HG03066 (cell line): ENCODE measurements at regions not wholly inside any gene's neighbourhood (a gene's known extent, or its start where the extent isn't known, plus 50 kb on each side); places are given as distances from the start of the nearest gene placed in this dataset.
"Not testable (repeated sequence)": the region's sequence is repeated elsewhere in the genome, so short reads cannot be mapped to it uniquely, and the experiment has no call there.

Experiments used
- ATAC-seq: cut with Tn5 transposase; IDR thresholded peaks from one replicate; pipeline ENCODE4 v1.9.1; 2021; ENCODE audit warnings: low read depth; ENCODE audit not compliant: unreplicated experiment

DNA sequence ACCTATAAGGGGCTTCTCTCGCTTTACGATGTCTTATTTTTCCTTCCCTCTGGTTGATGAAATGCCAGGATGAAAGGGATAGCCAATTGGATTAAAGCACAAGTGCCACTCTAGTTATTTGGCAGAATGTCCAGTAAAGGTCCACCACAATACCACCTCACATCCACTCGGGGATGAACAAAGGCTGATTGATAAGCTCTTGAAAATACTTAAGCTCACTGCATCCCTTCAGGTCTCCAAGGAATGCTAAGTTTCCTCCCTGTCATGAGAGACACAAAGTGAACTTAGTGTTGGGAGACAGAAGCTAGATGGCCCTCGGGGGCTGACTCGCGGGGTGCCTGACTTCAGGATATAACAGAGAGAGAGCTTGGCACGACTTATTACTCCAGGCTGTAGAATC is 185.9 kb upstream of the ZNF644 start:
- ATAC-seq = not testable (repeated sequence)

GRCh38 chr1:91204150-91204549 is 182.3 kb upstream of the ZNF644 start:
- ATAC-seq = not testable (repeated sequence)

DNA sequence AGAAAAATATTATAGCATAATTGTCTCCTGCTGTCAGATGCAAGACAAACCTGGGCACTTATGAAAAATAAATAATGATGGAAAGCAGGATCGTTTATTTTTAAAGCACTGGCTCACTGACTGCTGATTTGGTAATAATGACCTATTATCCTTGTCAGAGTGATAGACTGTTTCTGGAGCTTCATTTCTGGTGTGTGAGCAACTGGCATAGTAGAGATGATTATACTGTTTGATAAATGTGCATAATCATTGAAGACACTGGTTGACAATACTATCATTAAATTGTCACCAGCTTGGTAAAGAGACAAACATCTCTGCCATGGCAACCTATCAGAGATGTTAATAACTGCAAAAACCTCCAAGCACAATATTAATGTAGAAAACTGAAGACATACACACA is 179.9 kb upstream of the ZNF644 start:
- no peak for ATAC-seq

- no peak for ATAC-seq
Observed at GRCh38 chr1:91201176-91201575, 179.3 kb upstream of the ZNF644 start.

- ATAC-seq = no peak
Observed at GRCh38 chr1:91200675-91201074, 178.8 kb upstream of the ZNF644 start.

GRCh38 chr1:91199988-91200387 is 178.2 kb upstream of the ZNF644 start:
- ATAC-seq = no peak

DNA sequence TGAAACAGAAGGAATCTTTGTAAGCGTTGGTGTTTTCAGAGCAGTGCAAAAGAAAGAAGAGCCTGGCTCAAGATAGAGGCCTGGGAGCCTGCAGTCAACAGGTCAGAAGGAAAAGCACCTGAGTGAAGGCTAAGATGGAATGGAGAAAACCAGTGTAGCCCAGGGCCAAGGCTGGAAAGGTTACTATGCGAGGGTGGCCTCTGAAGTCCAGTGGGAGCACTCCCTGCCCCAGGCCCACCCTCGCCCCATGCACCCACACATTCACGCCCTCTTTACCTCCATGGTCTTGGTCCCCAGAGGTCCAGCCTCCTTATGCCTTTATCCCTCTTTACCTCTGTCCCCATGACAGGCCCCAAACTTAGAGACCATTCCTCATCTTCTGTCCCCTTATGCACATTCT is 169.2 kb upstream of the ZNF644 start:
- ATAC-seq = no peak

- ATAC-seq = no peak
Observed at GRCh38 chr1:91189096-91189495, 167.3 kb upstream of the ZNF644 start.

DNA sequence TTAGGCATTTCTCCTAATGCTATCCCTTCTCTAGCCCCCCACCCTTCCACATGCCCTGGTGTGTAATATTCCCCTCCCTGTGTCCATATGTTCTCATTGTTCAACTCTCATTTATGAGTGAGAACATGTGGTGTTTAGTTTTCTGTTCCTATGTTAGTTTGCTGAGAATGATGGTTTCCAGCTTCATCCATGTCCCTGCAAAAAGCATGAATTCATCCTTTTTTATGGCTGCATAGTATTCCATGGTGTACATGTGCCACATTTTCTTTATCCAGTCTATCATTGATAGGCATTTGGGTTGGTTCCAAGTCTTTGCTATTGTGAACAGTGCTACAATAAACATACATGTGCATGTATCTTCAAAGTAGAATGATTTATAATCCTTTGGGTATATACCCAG is 161.0 kb upstream of the ZNF644 start:
- not testable (repeated sequence) for ATAC-seq

DNA sequence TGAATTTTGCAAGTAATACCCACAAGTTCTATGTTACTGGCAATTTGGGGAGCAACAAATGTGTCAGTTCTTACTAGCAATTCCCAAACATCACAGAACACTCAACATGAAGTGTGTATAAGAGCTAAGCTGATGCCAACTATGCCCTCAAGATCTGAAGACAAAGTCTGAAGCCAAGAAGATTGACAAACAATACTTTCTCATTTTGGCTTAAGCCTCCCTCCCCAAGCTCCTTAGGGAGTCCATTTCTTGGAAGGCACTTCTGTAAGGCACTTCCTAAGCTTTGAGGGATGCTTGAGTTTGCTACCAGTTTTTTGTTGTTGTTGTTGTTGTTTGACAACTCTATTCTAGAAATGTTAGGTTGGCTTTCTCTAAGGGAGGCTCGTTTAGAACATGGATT is 154.4 kb upstream of the ZNF644 start:
- no peak for ATAC-seq

- no peak for ATAC-seq
Observed at GRCh38 chr1:91174734-91175133, 152.9 kb upstream of the ZNF644 start.

DNA sequence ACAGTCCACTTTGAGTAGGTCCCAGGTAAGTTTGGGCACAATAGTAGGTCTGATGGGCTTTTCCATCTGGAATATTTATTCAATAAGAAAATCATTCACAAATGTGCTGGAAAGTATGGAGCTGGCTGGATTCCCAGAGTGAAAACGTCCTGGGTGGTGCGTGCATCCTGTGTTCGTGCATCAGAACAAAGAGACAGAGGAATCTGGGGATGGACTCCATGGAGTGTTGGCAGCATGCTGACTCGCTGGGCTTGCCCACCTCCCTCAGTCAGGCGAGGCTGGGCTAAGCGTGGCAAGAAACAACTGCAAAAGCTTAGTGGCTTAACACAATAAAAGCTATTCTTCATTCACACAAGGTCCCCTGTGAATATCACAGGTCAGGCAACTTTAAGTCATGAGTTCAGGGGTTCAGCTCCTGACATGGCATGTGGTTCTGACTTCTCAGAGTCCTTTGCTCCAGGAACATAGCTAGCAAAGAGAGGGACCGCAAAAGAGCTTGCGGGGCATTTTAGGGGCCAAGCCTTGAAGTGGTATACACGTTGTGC is 151.6 kb upstream of the ZNF644 start:
- no peak for ATAC-seq

DNA sequence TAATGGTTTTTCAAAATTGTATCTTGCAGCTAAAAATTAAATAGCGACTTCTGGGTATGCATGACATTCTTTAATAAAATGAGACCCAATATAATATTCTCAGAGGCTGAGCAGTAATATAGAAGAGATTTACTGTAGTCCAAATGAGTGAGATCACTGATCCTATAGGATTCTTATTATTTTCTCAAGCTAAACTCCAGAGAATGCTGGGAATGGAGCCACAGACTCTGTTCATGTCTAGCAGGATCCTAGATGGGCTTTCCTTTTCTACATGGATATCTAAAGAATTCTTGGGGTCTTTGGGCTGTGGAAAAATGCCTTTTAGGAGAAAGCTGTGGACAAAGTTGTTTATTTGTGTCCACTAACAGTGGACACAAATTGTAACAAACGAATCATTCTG is 150.7 kb upstream of the ZNF644 start:
- no peak for ATAC-seq

GRCh38 chr1:91171898-91172297 is 150.1 kb upstream of the ZNF644 start:
- no peak for ATAC-seq

GRCh38 chr1:91170571-91170970 is 148.7 kb upstream of the ZNF644 start:
- ATAC-seq = no peak

DNA sequence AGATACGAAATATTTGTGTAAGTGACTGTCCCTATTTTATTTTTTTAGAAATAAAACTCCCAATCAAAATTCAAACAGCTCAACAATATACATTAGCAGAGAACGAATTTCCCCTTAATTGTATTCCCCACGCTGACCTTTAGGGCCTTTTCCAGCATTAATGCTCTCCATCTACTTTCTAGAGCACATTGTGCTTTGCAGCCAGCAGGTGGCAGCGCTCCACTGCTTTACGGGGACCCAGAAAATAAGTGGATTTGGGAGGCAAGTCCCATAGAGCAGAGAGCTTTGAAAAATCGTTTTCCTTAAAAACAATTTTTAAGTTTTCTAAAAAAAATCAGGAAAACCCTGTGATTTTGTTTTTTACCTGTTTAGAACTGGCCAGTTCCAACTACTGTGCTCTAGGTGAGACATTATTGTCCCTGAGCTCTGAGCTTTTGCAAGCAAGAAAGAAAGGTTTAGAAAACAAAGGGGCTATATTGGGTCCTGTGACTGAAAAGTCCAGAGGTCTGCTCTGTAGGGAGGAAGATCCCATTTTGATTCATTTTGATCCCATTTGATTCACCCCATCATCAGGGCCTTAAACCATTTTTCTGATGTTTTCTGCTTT is 144.4 kb upstream of the ZNF644 start:
- no peak for ATAC-seq

DNA sequence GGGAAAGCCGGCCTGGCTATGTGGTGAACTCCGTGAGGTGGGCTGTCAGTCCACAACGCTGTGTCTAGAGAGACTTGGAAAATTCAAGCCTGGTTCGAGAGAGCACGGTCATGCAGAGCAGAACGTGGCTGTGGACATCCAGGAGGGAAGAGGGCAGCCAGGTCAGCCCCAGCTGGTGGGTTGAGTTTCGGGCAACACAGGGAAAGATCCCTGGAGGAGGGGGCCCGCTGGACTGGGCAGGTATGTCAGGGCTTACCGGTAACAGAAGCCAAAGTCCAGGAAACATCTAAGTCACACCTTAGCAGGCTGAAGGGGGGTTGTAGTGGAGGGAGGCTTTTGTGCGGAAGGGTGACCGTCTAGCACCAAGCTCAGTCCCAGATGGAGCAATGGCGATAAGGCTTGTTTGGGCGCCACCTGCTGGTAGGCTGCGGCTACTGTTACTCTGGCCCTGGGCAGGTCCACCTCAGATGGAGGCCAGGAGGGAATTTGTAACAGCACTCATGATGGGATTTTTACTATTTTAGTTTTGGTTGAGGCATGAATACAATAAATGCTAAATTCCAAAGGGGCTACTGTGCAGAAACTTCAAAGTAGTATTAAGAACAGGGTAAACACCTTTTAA is 143.3 kb upstream of the ZNF644 start:
- ATAC-seq = peak; percentile 88

DNA sequence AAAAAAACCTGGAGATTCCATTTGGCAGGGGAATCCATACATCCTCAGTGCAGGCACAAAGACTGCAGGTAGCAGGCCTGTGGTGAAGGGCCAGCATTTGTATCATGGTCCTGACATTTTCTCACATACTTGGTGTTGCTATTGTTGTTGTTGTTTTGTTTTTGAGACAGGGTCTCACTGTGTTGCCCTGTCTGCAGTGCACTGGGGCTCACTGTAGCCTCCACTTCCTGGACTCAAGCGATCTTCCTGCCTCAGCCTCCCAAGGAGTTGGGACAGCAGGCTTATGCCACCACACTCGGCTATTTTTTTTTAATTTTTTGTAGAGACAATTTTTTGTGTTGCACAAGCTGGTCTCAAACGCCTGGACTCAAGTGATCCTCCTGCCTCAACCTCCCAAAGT is 140.8 kb upstream of the ZNF644 start:
- ATAC-seq = no peak

- ATAC-seq = no peak
Observed at GRCh38 chr1:91161749-91162148, 139.9 kb upstream of the ZNF644 start.

- ATAC-seq = no peak
Observed at GRCh38 chr1:91161166-91161565, 139.3 kb upstream of the ZNF644 start.

- no peak for ATAC-seq
Observed at GRCh38 chr1:91160363-91161075, 138.7 kb upstream of the ZNF644 start.

DNA sequence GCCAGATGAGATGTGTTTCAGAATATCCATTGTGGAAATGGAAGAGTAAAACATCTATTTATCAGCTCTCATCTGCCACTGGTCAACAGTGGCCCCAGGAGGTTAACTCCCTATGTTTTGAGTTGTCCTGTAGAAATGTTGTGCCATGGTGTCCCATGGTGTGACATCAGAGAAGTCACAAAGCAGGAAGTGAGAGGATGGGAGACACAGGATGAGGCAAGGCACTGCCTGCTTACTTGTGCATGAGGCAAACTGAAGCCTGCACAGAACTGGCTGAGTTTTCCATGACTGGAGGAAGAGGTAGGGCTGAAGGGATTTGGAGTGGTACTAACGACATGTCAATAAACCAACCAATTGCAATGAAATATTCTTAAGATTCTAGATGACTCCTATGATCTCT is 131.5 kb upstream of the ZNF644 start:
- ATAC-seq = no peak
